ENCODE measurements at regions not wholly inside any gene's neighbourhood (a gene's known extent, or its start where the extent isn't known, plus 50 kb on each side); places are given as distances from the start of the nearest gene placed in this dataset.

DNA sequence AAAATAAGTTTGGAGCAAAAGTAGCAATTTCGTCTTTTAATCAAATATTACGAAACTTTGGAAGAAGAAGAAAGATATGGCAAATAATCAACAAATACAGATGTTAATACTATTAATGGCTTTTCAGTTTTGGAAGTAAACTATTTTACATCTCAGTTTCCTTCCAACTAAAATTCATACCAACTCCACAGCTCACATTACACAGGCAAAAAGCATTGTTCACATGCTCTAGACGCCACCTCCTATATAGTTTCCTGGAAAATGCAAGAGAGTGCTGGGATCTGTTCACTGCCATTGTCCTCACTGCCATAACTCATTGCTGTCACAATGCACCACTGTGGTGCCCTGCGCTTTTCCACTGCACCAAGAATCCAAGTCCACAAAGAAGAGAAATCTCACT, 149.0 kb upstream of the FTMT start:
- TF ChIP-seq EP300 (IDR thresholded peaks at IDR 0.05) = no peak
- TF ChIP-seq, protein P1, sequence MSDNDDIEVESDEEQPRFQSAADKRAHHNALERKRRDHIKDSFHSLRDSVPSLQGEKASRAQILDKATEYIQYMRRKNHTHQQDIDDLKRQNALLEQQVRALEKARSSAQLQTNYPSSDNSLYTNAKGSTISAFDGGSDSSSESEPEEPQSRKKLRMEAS (IDR thresholded peaks at IDR 0.05) = no peak
- TF ChIP-seq, protein P2, sequence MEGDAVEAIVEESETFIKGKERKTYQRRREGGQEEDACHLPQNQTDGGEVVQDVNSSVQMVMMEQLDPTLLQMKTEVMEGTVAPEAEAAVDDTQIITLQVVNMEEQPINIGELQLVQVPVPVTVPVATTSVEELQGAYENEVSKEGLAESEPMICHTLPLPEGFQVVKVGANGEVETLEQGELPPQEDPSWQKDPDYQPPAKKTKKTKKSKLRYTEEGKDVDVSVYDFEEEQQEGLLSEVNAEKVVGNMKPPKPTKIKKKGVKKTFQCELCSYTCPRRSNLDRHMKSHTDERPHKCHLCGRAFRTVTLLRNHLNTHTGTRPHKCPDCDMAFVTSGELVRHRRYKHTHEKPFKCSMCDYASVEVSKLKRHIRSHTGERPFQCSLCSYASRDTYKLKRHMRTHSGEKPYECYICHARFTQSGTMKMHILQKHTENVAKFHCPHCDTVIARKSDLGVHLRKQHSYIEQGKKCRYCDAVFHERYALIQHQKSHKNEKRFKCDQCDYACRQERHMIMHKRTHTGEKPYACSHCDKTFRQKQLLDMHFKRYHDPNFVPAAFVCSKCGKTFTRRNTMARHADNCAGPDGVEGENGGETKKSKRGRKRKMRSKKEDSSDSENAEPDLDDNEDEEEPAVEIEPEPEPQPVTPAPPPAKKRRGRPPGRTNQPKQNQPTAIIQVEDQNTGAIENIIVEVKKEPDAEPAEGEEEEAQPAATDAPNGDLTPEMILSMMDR (IDR thresholded peaks at IDR 0.05) = no peak
- TF ChIP-seq SREBF2 (IDR thresholded peaks at IDR 0.05) = no peak
- TF ChIP-seq PHF8 (IDR thresholded peaks at IDR 0.05; ENCODE audit: borderline replicate concordance, low read depth) = no peak
